Kidney (tissue), 13 donors: ENCODE measurements at regions not wholly inside any gene's neighbourhood (a gene's known extent, or its start where the extent isn't known, plus 50 kb on each side); places are given as distances from the start of the nearest gene placed in this dataset.

Source experiments
- DNase-seq, 5 donors: peaks; one replicate each; pipeline ENCODE4 v3.0.0-alpha.2; 2013 to 2020
- FAIRE-seq: peaks from 2 replicates; lab custom pipeline; 2012; peaks lifted over from hg19 to GRCh38; lab: Jason Lieb, UNC
- H3K27ac ChIP-seq, 2 donors: one replicate each; pipeline ENCODE4 v1.7.0; 2013; ENCODE audit warnings: low read depth in 2 of 2, low read length in 2 of 2, inconsistent platforms in 1 of 2
- H3K27me3 ChIP-seq: one replicate; pipeline ENCODE4 v1.7.1; 2013; ENCODE audit warnings: low read length, inconsistent platforms; ENCODE audit not compliant: control insufficient read depth, insufficient read depth
- H3K36me3 ChIP-seq, 3 donors: one replicate each; pipeline versions ENCODE4 v1.7.0 to v1.7.1; 2013; ENCODE audit warnings: low read length in 3 of 3, control low read depth in 1 of 3, inconsistent platforms in 1 of 3; ENCODE audit not compliant: insufficient read depth in 3 of 3, control insufficient read depth in 2 of 3
- H3K4me1 ChIP-seq, 3 donors: one replicate each; pipeline versions ENCODE4 v1.7.0 to v1.7.1; 2013; ENCODE audit warnings: low read length in 3 of 3, inconsistent platforms in 1 of 3, low read depth in 1 of 3; ENCODE audit not compliant: control insufficient read depth in 2 of 3, insufficient read depth in 2 of 3
- H3K4me3 ChIP-seq, 3 donors: one replicate each; pipeline versions ENCODE4 v1.7.0 to v1.8.1; 2013; ENCODE audit warnings: low read length in 3 of 3, control low read depth in 1 of 3, inconsistent platforms in 1 of 3
- H3K9ac ChIP-seq, 3 donors: one replicate each; pipeline versions ENCODE4 v1.7.0 to v1.7.1; 2013; ENCODE audit warnings: low read length in 3 of 3, control low read depth in 1 of 3, inconsistent platforms in 1 of 3
- H3K9me3 ChIP-seq, 3 donors: one replicate each; pipeline versions ENCODE4 v1.7.0 to v1.7.1; 2013; ENCODE audit warnings: low read length in 3 of 3, control low read depth in 1 of 3, inconsistent platforms in 1 of 3; ENCODE audit not compliant: control insufficient read depth in 2 of 3, insufficient read depth in 1 of 3
- CTCF ChIP-seq: IDR thresholded peaks from 3 replicates; pipeline ENCODE4 v1.5.1; 2012; ENCODE audit warnings: mild to moderate bottlenecking, moderate library complexity, borderline replicate concordance; ENCODE audit not compliant: insufficient read depth; ENCODE audit errors: extremely low read depth
- intact Hi-C: fragments of 100-400 bp; cut with DNase I; formaldehyde crosslinking; loops from one replicate; pipeline ENCODE4 v1.11.1; 2022
- donor health status: control.
- donor health status: control.
- donor health status: control.
- donor health status: control.
- donor health status: control.
- donor health status: DM: yes; HTN: yes; CAD: no.
- donor health status: Normal renal cell carcinoma (clear cell type).

GRCh38 chr13:111399334-111399733, 78.9 kb downstream of the TEX29 start:
- no peak for FAIRE-seq
- TF ChIP-seq CTCF: no peak
- H3K9me3 ChIP-seq: no peaks in the 10 kb centered on the region
- H3K27me3 ChIP-seq: no peaks in the 10 kb centered on the region
- no peak for DNase-seq
- no peaks in the 10 kb centered on the region for H3K4me1 ChIP-seq
- intact Hi-C loops: no loop called here
- no peak overlapping the region for H3K4me3 ChIP-seq
- H3K27ac ChIP-seq: no peak overlapping the region
- H3K9ac ChIP-seq: no peak overlapping the region
- no peaks in the 10 kb centered on the region for H3K36me3 ChIP-seq

GRCh38 chr13:111399776-111400538, 79.5 kb downstream of the TEX29 start:
- Histone ChIP-seq H3K9ac (no peak overlapping the region), H3K36me3 (no peaks in the 10 kb centered on the region), H3K9me3 (no peaks in the 10 kb centered on the region), H3K27me3 (no peaks in the 10 kb centered on the region), H3K27ac (no peak overlapping the region), H3K4me3 (no peak overlapping the region), H3K4me1 (no peaks in the 10 kb centered on the region)
- DNase-seq (peak in 1 of 5 donors; percentile 15), FAIRE-seq (no peak)
- intact Hi-C loops: no loop called here
- TF ChIP-seq CTCF: no peak

- no peak overlapping the region for H3K9ac ChIP-seq
- no peaks in the 10 kb centered on the region for H3K36me3 ChIP-seq
- no peak overlapping the region for H3K4me3 ChIP-seq
- no peak overlapping the region for H3K27ac ChIP-seq
- no peak for DNase-seq
- H3K27me3 ChIP-seq: no peaks in the 10 kb centered on the region
- TF ChIP-seq CTCF: no peak
- FAIRE-seq: no peak
- H3K4me1 ChIP-seq: no peaks in the 10 kb centered on the region
- intact Hi-C loops: no loop called here
- H3K9me3 ChIP-seq: no peaks in the 10 kb centered on the region
Measured at GRCh38 chr13:111401151-111401550, 80.7 kb downstream of the TEX29 start.
